Upper lobe of right lung (tissue), 1 donor: ENCODE measurements at regions not wholly inside any gene's neighbourhood (a gene's known extent, or its start where the extent isn't known, plus 50 kb on each side); places are given as distances from the start of the nearest gene placed in this dataset.

Source experiments
- ATAC-seq: fragments of 200-7000 bp; cut with Tn5 transposase; one replicate; pipeline ENCODE4 v1.9.1; 2020; ENCODE audit warnings: mild to moderate bottlenecking, moderate library complexity
- DNase-seq: peaks from one replicate; pipeline ENCODE4 v3.0.0-alpha.2; 2020
- H3K27ac ChIP-seq: fragments of 200-600 bp; one replicate; pipeline ENCODE4 v1.8.0; 2022
- H3K27me3 ChIP-seq: fragments of 200-600 bp; one replicate; pipeline ENCODE4 v1.8.0; 2022; ENCODE audit warnings: mild to moderate bottlenecking
- H3K36me3 ChIP-seq: fragments of 200-600 bp; one replicate; pipeline ENCODE4 v1.8.0; 2022
- H3K4me1 ChIP-seq: fragments of 200-600 bp; one replicate; pipeline ENCODE4 v1.8.0; 2022
- H3K4me3 ChIP-seq: fragments of 200-600 bp; one replicate; pipeline ENCODE4 v1.8.0; 2022; ENCODE audit warnings: mild to moderate bottlenecking
- H3K9me3 ChIP-seq: fragments of 200-600 bp; one replicate; pipeline ENCODE4 v1.8.0; 2022
- CTCF ChIP-seq: fragments of 200-600 bp; IDR thresholded peaks from one replicate; pipeline ENCODE4 v1.8.0; 2022; ENCODE audit warnings: antibody characterized with exemption
- intact Hi-C: fragments of 100-400 bp; cut with DNase I; formaldehyde crosslinking; loops from one replicate; pipeline ENCODE4 v1.11.0; 2022
- donor health status: DM: no; HTN: yes; CAD: no; lungs with severe emphysema.

GRCh38 chr6:21462519-21462852 is 131.1 kb upstream of the SOX4 start:
- intact Hi-C loops, result no loop called here
- DNase-seq (no peak), ATAC-seq (no peak)

GRCh38 chr6:21467091-21467490 is 126.5 kb upstream of the SOX4 start:
- no peak for TF ChIP-seq CTCF
- Histone ChIP-seq H3K27me3 (no peaks in the 10 kb centered on the region), H3K9me3 (no peaks in the 10 kb centered on the region), H3K4me1 (no peaks in the 10 kb centered on the region), H3K4me3 (no peak overlapping the region), H3K36me3 (no peaks in the 10 kb centered on the region), H3K27ac (no peak overlapping the region)
- intact Hi-C loops, result no loop called here
- DNase-seq, result no peak
- no peak for ATAC-seq

More at GRCh38 chr6:21462519-21462852, 131.1 kb upstream of the SOX4 start:
- no peaks in the 10 kb centered on the region for H3K36me3 ChIP-seq
- no peaks in the 10 kb centered on the region for H3K4me1 ChIP-seq
- no peak for TF ChIP-seq CTCF
- no peak overlapping the region for H3K27ac ChIP-seq
- H3K9me3 ChIP-seq, result no peaks in the 10 kb centered on the region
- no peaks in the 10 kb centered on the region for H3K27me3 ChIP-seq
- H3K4me3 ChIP-seq, result no peak overlapping the region

DNA sequence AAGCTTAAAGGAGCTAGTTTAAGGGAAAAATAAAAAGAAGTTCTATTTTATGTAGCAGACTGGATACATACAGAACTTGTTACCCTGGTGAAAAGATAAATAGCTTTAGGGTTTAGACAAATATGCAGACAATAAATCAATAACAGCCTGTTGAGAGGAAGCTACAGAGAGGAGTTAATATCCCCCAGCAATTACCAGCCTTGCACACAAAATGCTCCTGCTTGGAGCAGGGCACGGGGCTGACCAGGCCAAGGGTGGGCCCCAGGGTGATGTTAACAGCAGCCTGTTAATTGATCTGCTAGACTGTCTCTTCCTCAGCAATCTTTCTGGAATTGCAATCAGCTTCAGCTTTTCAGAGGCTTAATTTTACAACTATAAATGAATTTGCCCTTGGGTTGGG is 125.1 kb upstream of the SOX4 start:
- TF ChIP-seq CTCF, result no peak
- Histone ChIP-seq H3K9me3 (no peaks in the 10 kb centered on the region), H3K4me3 (no peak overlapping the region), H3K4me1 (no peaks in the 10 kb centered on the region), H3K27ac (no peak overlapping the region), H3K36me3 (no peaks in the 10 kb centered on the region), H3K27me3 (no peaks in the 10 kb centered on the region)
- DNase-seq, result no peak
- no peak for ATAC-seq
- intact Hi-C loops, result no loop called here

DNA sequence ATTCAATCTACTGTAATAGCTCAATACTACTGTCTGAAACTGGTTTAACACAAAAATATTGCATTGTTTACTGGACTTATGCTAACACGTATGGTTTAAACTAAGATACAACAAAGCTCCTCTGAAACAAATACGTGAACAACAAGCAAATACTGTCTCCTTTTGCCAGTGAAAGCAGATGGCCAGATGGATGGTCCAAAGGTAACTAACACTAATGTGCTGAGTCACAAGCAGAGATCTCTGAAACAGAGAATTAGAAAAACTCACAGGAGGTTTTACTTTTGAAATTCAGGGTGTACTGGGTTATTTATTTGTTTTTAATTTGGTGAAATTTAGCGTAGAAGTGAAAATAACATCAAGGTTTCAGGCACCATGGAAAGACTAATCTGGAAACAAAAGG is 124.3 kb upstream of the SOX4 start:
- no peaks in the 10 kb centered on the region for H3K27me3 ChIP-seq
- ATAC-seq (no peak), DNase-seq (no peak)
- no peaks in the 10 kb centered on the region for H3K9me3 ChIP-seq
- no peaks in the 10 kb centered on the region for H3K36me3 ChIP-seq
- no peak overlapping the region for H3K27ac ChIP-seq
- TF ChIP-seq CTCF, result no peak
- intact Hi-C loops, result no loop called here
- no peaks in the 10 kb centered on the region for H3K4me1 ChIP-seq
- H3K4me3 ChIP-seq, result no peak overlapping the region

GRCh38 chr6:21476112-21476511 is 117.4 kb upstream of the SOX4 start:
- peaks cover 2% of the 10 kb centered on the region for H3K4me1 ChIP-seq
- ATAC-seq (no peak), DNase-seq (no peak)
- intact Hi-C loops, result no loop called here
- H3K27me3 ChIP-seq, result no peaks in the 10 kb centered on the region
- H3K9me3 ChIP-seq, result no peaks in the 10 kb centered on the region
- no peaks in the 10 kb centered on the region for H3K36me3 ChIP-seq
- H3K27ac ChIP-seq, result no peak overlapping the region
- no peak for TF ChIP-seq CTCF
- H3K4me3 ChIP-seq, result no peak overlapping the region

DNA sequence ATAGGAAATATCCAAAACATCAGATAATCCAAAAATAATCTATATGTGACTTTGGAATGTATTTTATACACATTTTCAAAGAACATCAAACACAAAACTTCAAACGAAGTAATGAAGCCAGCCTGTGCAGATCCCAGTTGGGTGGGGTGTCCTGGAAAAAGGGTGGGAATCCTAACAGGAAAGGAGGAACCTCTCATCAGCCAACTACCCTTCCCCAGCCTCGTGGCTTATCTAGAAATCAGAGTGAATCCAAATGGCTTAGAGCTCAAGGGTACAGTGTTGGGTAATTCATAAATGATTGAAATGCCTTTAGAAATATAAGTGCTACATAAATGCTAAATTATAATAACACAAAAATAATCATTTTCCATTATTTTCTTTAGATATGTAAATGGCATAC is 115.1 kb upstream of the SOX4 start:
- Histone ChIP-seq H3K36me3 (no peaks in the 10 kb centered on the region), H3K27ac (no peak overlapping the region), H3K4me1 (peaks cover 2% of the 10 kb centered on the region), H3K27me3 (no peaks in the 10 kb centered on the region), H3K4me3 (no peak overlapping the region), H3K9me3 (no peaks in the 10 kb centered on the region)
- DNase-seq (no peak), ATAC-seq (no peak)
- intact Hi-C loops, result no loop called here
- no peak for TF ChIP-seq CTCF
